ENCODE measurements at regions not wholly inside any gene's neighbourhood (a gene's known extent, or its start where the extent isn't known, plus 50 kb on each side); places are given as distances from the start of the nearest gene placed in this dataset.

DNA sequence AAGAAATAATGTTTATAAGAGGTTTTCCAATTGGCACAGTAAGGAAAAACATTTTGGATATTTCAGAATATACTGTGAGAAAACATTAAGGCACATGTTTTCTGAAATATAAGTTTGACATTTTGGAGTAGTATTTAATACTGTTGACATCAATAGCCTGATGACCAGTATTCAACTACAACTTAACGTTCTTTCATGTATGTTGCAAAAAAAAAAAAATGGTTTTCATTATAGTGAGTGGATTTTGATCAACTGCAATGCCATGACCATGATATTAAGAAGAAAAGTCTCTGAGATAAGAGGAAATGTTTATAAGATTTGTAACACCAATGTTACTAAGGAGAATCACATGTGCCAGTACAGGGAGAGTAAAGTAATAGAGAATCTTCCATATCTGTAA lies 252.8 kb upstream of the RORA start:
- Histone ChIP-seq H3K27me3 (ENCODE audit: control insufficient read depth, insufficient read depth, low read length) (no peaks in the 10 kb centered on the region), H3K4me3 (ENCODE audit: low read depth, low read length) (no peak overlapping the region), H3K27ac (ENCODE audit: low read depth, low read length) (no peak overlapping the region), H3K9me3 (ENCODE audit: control insufficient read depth, insufficient read depth, low read length) (no peaks in the 10 kb centered on the region)
- TF ChIP-seq, protein P1, sequence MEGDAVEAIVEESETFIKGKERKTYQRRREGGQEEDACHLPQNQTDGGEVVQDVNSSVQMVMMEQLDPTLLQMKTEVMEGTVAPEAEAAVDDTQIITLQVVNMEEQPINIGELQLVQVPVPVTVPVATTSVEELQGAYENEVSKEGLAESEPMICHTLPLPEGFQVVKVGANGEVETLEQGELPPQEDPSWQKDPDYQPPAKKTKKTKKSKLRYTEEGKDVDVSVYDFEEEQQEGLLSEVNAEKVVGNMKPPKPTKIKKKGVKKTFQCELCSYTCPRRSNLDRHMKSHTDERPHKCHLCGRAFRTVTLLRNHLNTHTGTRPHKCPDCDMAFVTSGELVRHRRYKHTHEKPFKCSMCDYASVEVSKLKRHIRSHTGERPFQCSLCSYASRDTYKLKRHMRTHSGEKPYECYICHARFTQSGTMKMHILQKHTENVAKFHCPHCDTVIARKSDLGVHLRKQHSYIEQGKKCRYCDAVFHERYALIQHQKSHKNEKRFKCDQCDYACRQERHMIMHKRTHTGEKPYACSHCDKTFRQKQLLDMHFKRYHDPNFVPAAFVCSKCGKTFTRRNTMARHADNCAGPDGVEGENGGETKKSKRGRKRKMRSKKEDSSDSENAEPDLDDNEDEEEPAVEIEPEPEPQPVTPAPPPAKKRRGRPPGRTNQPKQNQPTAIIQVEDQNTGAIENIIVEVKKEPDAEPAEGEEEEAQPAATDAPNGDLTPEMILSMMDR (IDR thresholded peaks at IDR 0.05; ENCODE audit: low read depth, low read length) = no peak
- no peak for DNase-seq (ENCODE audit: low read depth, low spot score)
- CTCF ChIA-PET = no interaction called here
- POLR2A ChIA-PET = no interaction called here

DNA sequence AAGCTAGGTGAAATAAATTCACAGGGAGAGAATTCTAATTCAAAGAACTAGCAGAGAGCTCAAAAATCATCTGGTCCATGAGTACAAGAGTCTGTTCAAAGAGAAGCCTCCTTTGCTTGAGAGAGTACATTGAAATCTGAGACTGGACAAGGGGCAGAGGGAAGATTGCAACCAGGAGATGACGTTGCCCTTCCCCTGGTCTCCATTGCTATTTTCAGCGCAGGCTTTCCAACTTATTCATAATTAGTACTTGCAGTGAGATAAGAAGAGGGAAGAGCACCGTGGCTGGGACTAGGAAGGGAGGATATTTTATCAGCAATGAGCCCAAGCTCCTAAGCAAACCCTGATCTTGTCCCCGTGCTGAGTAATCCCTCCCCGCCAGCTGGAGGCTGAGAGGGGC lies 251.8 kb upstream of the RORA start:
- Histone ChIP-seq H3K9me3 (ENCODE audit: control insufficient read depth, insufficient read depth, low read length) (no peaks in the 10 kb centered on the region), H3K27ac (ENCODE audit: low read depth, low read length) (no peak overlapping the region), H3K27me3 (ENCODE audit: control insufficient read depth, insufficient read depth, low read length) (no peaks in the 10 kb centered on the region), H3K4me3 (ENCODE audit: low read depth, low read length) (no peak overlapping the region)
- POLR2A ChIA-PET = no interaction called here
- CTCF ChIA-PET = no interaction called here
- DNase-seq (ENCODE audit: low read depth, low spot score) = no peak
- TF ChIP-seq, protein P1 (IDR thresholded peaks at IDR 0.05; ENCODE audit: low read depth, low read length) = no peak

DNA sequence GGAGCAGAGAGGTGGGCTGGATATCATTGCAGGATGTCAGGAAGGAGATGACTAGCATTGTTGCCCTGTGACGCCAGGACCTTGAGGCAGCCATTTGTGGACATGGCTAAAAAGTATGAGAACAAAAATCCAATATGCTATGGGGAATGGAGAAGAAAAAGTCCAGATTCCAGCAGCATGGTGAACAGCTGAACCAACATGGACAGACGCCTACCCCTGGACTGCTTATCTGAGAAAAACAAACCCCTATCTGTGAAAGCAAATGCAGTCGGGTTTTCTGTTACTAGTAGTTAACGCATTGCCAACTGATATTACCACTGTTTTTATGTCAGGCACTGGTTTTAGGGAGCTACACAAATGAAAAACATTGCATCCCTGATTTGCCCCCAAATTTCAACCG lies 251.2 kb upstream of the RORA start:
- no peak for DNase-seq (ENCODE audit: low read depth, low spot score)
- CTCF ChIA-PET = no interaction called here

DNA sequence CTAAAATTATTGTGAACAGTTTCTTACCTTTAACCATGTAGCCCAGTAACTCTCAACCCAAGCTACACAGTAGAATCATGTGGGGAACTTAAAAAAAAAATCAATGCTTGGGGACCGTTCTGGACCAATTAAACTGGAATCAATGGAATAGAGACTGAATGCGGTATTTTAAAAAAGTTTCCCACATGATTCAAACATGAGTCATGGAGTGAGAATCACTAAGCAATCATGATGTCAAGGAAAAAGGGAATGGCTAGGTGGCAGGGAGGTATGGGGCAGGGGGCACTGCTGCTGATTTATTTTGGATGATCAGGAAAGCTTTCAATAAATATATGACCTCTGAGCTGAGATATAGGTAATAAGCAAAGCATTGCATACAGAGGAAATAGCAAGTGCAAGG lies 250.5 kb upstream of the RORA start:
- ChIA-PET POLR2A (no interaction called here), CTCF (no interaction called here)
- H3K4me3 ChIP-seq (ENCODE audit: low read depth, low read length) = no peak overlapping the region
- TF ChIP-seq, protein P1 (IDR thresholded peaks at IDR 0.05; ENCODE audit: low read depth, low read length) = no peak
- DNase-seq (ENCODE audit: low read depth, low spot score) = no peak
- H3K27me3 ChIP-seq (ENCODE audit: control insufficient read depth, insufficient read depth, low read length) = no peaks in the 10 kb centered on the region
- H3K27ac ChIP-seq (ENCODE audit: low read depth, low read length) = no peak overlapping the region
- no peaks in the 10 kb centered on the region for H3K9me3 ChIP-seq (ENCODE audit: control insufficient read depth, insufficient read depth, low read length)

More for the DNA sequence above, 251.2 kb upstream of the RORA start:
- H3K27me3 ChIP-seq (ENCODE audit: control insufficient read depth, insufficient read depth, low read length) = no peaks in the 10 kb centered on the region
- H3K4me3 ChIP-seq (ENCODE audit: low read depth, low read length) = no peak overlapping the region
- POLR2A ChIA-PET = no interaction called here
- TF ChIP-seq, protein P1 (IDR thresholded peaks at IDR 0.05; ENCODE audit: low read depth, low read length) = no peak
- no peak overlapping the region for H3K27ac ChIP-seq (ENCODE audit: low read depth, low read length)
- no peaks in the 10 kb centered on the region for H3K9me3 ChIP-seq (ENCODE audit: control insufficient read depth, insufficient read depth, low read length)

DNA sequence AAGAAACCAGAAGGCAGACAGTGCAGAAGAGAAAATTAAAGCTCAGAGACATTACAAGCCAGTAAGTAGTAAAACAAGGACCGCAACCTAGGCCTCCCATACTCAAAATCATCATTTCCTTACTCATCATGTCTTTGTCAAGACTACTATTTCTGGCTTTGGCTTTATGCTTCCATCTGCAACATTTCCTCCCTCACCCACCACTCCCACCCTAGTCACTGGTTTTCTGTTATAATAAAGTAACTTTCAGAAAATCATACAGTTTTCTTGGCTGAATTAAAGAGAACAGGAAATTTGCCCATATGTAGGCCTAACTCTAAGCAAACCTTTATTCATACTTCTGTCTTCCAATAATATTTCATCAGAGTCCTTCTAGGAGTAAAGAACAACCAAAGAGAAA lies 247.6 kb upstream of the RORA start:
- POLR2A ChIA-PET = no interaction called here
- TF ChIP-seq, protein P1 (IDR thresholded peaks at IDR 0.05; ENCODE audit: low read depth, low read length) = no peak
- no peak for DNase-seq (ENCODE audit: low read depth, low spot score)
- no peaks in the 10 kb centered on the region for H3K27me3 ChIP-seq (ENCODE audit: control insufficient read depth, insufficient read depth, low read length)
- H3K27ac ChIP-seq (ENCODE audit: low read depth, low read length) = no peak overlapping the region
- no peak overlapping the region for H3K4me3 ChIP-seq (ENCODE audit: low read depth, low read length)
- CTCF ChIA-PET = no interaction called here
- no peaks in the 10 kb centered on the region for H3K9me3 ChIP-seq (ENCODE audit: control insufficient read depth, insufficient read depth, low read length)

Measured in AG04450 (cell line).